ENCODE measurements at regions not wholly inside any gene's neighbourhood (a gene's known extent, or its start where the extent isn't known, plus 50 kb on each side); places are given as distances from the start of the nearest gene placed in this dataset.
"Not testable (repeated sequence)": the region's sequence is repeated elsewhere in the genome, so short reads cannot be mapped to it uniquely, and the experiment has no call there.

- not testable (repeated sequence) for TF ChIP-seq CTCF, EZH2 (IDR thresholded peaks at IDR 0.05)
Observed at GRCh38 chr6:26773414-26773813, 113.9 kb upstream of the ZNF322 start.

Measured in neural progenitor cell (in vitro differentiated cells).